Right lobe of liver (tissue), 6 donors: ENCODE measurements at regions not wholly inside any gene's neighbourhood (a gene's known extent, or its start where the extent isn't known, plus 50 kb on each side); places are given as distances from the start of the nearest gene placed in this dataset.

Source experiments
- ATAC-seq, 4 donors: fragments of 200-7000 bp; cut with Tn5 transposase; one replicate each; pipeline ENCODE4 v1.9.1; 2020; ENCODE audit warnings: mild to moderate bottlenecking in 4 of 4, moderate library complexity in 4 of 4
- DNase-seq, 3 donors: peaks; one replicate each; pipeline ENCODE4 v3.0.0-alpha.2; 2020
- H3K27ac ChIP-seq, 3 donors: fragments of 200-600 bp; one replicate each; pipeline ENCODE4 v1.8.0; 2022
- H3K27me3 ChIP-seq, 2 donors: fragments of 200-600 bp; one replicate each; pipeline ENCODE4 v1.8.0; 2022
- H3K36me3 ChIP-seq, 4 donors: fragments of 200-600 bp; sonication (generic) in 1 of 4; one replicate each; pipeline versions ENCODE4 v1.5.1 to v1.8.0; 2017 to 2022; ENCODE audit warnings: control low read depth in 1 of 4
- H3K4me1 ChIP-seq, 4 donors: fragments of 200-600 bp; sonication (generic) in 1 of 4; one replicate each; pipeline versions ENCODE4 v1.5.1 to v1.8.0; 2017 to 2022; ENCODE audit warnings: control low read depth in 1 of 4
- H3K4me3 ChIP-seq, 3 donors: fragments of 200-600 bp; one replicate each; pipeline ENCODE4 v1.8.0; 2022
- H3K9me3 ChIP-seq, 4 donors: fragments of 200-600 bp; sonication (generic) in 1 of 4; one replicate each; pipeline versions ENCODE4 v1.5.1 to v1.8.0; 2017 to 2022; ENCODE audit warnings: control low read depth in 1 of 4
- POLR2A ChIP-seq: fragments of 450-650 bp; IDR thresholded peaks from one replicate; pipeline ENCODE4 v1.6.1; 2017; ENCODE audit warnings: antibody characterized with exemption, mild to moderate bottlenecking
- WGBS: methylation state at CpG from one replicate; pipeline ENCODE4 v1.1.6; 2018; ENCODE audit warnings: low coverage, low lambda C conversion rate; ENCODE audit not compliant: insufficient coverage; ENCODE audit errors: missing lambda C conversion rate; 5-methylcytosine and 5-hydroxymethylcytosine counted together
- intact Hi-C, 2 donors: fragments of 100-400 bp; cut with DNase I; formaldehyde crosslinking; loops; one replicate each; pipeline versions ENCODE4 v1.11.2 to v1.14.1; 2022
- TF ChIP-seq, protein P1 (sequence below), 4 donors: fragments of 200-600 bp in 3 of 4; fragments of 450-650 bp in 1 of 4; IDR thresholded peaks; one replicate each; pipeline versions ENCODE4 v1.5.1 to v1.8.0; 2016 to 2022; ENCODE audit warnings: antibody characterized with exemption in 4 of 4, mild to moderate bottlenecking in 2 of 4
- donor health status: DM: no; HTN: yes; CAD: no.
- donor health status: DM: no; HTN: no; CAD: no.
- donor health status: DM: no; HTN: no; CAD: no.
- donor health status: DM: no; HTN: yes; CAD: no.
- donor health status: DM: no; HTN: yes; CAD: no.

DNA sequence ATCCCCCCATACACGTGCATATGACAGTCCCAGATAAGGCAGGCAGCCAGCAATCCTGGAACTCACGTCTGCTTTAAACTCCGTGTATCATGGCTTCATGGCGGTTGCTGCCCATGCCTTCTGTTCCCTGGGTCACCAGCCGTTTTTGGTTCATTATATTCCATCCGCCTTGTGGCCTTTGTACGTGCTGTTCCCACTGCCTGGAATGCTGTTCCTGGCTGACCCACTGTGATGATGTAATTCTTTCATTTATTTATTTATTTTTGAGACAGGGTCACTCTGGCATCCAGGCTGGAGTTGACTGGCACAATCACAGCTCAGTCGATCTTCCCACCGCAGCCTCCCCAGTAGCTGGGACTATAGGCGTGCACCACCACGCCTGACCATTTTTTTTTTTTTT is 136.7 kb upstream of the GSE1 start:
- no peaks in the 10 kb centered on the region for H3K27me3 ChIP-seq
- DNase-seq (no peak), ATAC-seq (no peak)
- intact Hi-C loops = no loop called here
- no peaks in the 10 kb centered on the region for H3K4me1 ChIP-seq
- TF ChIP-seq, protein P1, sequence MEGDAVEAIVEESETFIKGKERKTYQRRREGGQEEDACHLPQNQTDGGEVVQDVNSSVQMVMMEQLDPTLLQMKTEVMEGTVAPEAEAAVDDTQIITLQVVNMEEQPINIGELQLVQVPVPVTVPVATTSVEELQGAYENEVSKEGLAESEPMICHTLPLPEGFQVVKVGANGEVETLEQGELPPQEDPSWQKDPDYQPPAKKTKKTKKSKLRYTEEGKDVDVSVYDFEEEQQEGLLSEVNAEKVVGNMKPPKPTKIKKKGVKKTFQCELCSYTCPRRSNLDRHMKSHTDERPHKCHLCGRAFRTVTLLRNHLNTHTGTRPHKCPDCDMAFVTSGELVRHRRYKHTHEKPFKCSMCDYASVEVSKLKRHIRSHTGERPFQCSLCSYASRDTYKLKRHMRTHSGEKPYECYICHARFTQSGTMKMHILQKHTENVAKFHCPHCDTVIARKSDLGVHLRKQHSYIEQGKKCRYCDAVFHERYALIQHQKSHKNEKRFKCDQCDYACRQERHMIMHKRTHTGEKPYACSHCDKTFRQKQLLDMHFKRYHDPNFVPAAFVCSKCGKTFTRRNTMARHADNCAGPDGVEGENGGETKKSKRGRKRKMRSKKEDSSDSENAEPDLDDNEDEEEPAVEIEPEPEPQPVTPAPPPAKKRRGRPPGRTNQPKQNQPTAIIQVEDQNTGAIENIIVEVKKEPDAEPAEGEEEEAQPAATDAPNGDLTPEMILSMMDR (IDR thresholded peaks at IDR 0.05) = no peak
- no peak for TF ChIP-seq POLR2A
- 64% methylated on average over 5 of the region's 11 CpGs for WGBS
- H3K9me3 ChIP-seq = no peaks in the 10 kb centered on the region
- no peaks in the 10 kb centered on the region for H3K36me3 ChIP-seq
- H3K4me3 ChIP-seq = no peak overlapping the region
- H3K27ac ChIP-seq = no peak overlapping the region

DNA sequence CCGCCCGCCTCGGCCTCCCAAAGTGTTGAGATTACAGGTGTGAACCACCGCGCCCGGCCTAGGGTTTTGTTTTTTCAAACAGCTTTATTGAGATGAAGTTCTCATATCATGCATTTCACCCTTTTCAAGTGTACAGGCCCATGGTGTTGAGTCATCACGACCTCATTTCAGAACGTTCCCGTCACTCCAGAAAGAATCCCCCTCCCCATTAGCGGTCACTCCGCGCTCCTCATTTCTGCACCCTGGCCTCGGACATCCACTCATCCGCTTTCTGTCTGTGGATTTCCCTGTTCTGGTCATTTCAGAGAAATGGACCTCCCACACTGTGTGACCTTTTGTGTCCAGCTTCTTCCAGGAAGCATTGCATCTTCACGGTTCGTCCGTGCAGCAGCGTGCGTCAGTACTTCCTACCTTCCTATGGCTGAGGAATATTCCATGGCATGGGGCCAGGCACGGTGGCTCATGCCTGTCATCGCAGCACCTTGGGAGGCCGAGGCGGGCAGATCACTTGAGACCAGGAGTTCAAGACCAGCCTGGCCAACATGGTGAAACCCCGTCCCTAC is 135.2 kb upstream of the GSE1 start:
- H3K4me1 ChIP-seq = no peaks in the 10 kb centered on the region

DNA sequence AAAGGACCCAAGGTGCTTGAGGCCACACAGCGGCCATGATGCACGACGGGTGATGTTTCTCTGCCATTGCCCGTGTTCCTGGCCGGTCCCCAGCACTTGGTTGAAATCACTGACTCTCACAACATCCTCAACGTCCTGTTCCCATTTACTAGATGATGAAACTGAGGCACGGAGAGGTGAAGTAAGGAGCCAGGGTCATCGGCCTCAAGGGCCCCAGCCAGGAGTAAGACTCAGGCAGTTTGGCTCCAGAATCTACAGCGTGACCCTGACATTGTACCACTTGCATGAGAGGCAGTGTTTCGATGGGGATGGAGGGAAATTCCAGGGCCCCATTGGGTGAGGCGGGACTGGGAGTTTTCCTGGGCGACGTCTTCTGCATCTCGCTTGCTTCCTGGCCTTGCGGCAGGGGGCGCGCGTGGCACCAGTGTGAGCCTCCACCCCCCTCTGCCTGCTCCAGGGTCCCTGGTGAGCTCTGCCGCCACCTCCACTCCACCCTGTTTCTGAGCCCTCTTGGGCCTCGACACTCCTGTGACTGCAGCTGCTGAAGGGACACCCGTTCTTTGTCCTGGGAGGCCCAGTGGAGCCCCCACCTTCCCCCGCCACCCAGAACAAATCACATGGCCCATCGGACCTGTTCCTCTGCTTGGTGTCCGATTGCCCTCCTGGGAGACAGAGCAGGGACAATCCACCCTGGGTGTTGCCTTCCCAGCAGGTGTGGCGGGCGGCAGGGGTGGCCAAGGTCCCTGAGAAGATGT is 133.0 kb upstream of the GSE1 start:
- 38% methylated on average over 3 of the region's 26 CpGs for WGBS
- TF ChIP-seq, protein P1 (IDR thresholded peaks at IDR 0.05) = peak in 3 of 4 donors; percentile 13 to 28 (median 15)
- TF ChIP-seq POLR2A = no peak
- no peaks in the 10 kb centered on the region for H3K9me3 ChIP-seq
- no peaks in the 10 kb centered on the region for H3K27me3 ChIP-seq
- DNase-seq (no peak), ATAC-seq (peak; percentile 29 to 43 (median 34))
- no peak overlapping the region for H3K27ac ChIP-seq
- intact Hi-C loops = no loop called here
- H3K4me1 ChIP-seq = no peaks in the 10 kb centered on the region
- H3K36me3 ChIP-seq = no peaks in the 10 kb centered on the region
- H3K4me3 ChIP-seq = no peak overlapping the region

More for the DNA sequence above, 135.2 kb upstream of the GSE1 start:
- Histone ChIP-seq H3K36me3 (no peaks in the 10 kb centered on the region), H3K9me3 (no peaks in the 10 kb centered on the region), H3K27ac (no peak overlapping the region), H3K4me3 (no peak overlapping the region), H3K27me3 (no peaks in the 10 kb centered on the region)
- WGBS = 82% methylated on average over 19 of the region's 24 CpGs
- intact Hi-C loops = no loop called here
- no peak for TF ChIP-seq POLR2A
- TF ChIP-seq, protein P1 (IDR thresholded peaks at IDR 0.05) = no peak
- DNase-seq (no peak), ATAC-seq (no peak)

DNA sequence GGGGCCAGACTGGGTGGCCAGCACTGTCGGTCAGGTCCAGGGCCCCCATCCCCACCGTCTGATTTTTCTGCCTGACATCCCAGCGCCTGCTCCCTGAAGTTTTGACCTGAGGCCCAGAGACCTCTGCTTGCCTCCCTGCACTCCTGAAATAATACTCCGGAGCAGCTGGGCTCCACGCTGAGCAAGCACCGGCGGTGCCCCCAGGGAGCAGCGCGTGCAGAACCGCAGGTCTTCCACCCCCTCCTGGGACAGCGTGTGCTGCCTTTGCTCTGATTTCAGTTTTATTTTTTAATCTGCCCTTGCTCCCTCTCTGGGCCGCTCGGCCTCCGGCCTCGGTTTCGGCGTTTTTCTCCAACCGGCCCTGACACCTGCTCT is 132.4 kb upstream of the GSE1 start:
- Histone ChIP-seq H3K9me3 (no peaks in the 10 kb centered on the region), H3K27me3 (no peaks in the 10 kb centered on the region), H3K27ac (no peak overlapping the region), H3K4me3 (no peak overlapping the region), H3K4me1 (no peaks in the 10 kb centered on the region), H3K36me3 (no peaks in the 10 kb centered on the region)
- ATAC-seq = no peak
- WGBS = 78% methylated on average over 8 of the region's 18 CpGs
- intact Hi-C loops = no loop called here
- no peak for DNase-seq
- TF ChIP-seq, protein P1 (IDR thresholded peaks at IDR 0.05) = no peak
- TF ChIP-seq POLR2A = no peak
